HG03432 (cell line): ENCODE measurements at regions not wholly inside any gene's neighbourhood (a gene's known extent, or its start where the extent isn't known, plus 50 kb on each side); places are given as distances from the start of the nearest gene placed in this dataset.
A peak's percentile ranks its signal among the peaks of the same experiment; 100 is the strongest.

ENCODE experiments used
- ATAC-seq: cut with Tn5 transposase; IDR thresholded peaks from one replicate; pipeline ENCODE4 v1.9.1; 2021; ENCODE audit warnings: mild to moderate bottlenecking, moderate library complexity; ENCODE audit not compliant: unreplicated experiment

DNA sequence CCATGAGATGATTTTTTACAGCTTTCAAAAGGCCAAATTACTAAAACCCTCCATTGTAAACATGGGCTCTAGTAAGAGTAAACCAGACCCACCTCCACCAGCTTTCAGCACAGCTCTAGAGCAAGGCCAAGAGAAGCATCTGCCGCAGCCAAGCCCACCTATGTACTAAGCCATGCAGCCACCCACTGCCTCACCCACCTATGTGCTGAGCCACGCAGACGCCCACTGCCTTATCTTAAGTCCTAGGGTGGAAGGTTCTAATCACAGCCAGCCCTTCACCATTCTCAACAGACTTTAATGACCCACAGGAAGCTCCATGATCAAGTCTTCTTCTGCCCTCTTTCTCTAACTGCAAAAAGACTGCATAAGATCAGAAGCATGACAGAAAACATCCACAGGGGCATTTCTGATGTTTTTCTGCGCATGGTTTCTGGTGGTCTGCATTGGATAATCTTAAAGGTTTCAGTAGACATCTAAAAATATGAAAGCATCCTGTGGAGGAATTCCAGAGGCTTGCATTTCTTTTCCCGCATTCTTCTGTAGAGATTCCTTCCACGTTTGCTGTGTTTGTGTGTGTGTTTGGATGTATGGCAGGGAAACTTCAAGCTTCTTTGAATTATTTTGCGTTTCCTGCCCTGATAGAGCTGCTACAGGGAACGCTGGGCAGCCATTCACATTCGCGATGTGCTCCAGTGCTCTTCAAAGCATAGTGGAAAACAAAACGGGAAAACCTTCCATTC lies 286.1 kb upstream of the KLF6 start:
- no peak for ATAC-seq

DNA sequence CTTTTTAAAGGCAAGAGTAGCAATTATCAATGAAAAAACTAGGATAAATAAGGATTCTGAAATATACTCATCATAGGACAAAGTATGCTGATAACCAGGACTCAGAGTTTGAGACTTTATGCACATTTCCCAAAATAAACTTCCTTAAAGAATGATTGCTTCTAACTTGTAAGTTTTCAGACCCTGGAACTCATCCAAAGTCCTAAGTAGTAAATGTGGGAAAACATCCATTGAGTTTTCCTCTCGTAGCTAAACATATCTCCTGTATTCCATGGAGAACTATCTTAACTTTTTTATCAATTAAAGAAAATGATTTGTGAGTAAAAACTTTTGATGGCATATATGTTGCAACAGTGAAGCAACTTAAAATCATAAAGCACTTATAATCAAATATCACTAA lies 285.2 kb upstream of the KLF6 start:
- ATAC-seq = no peak

DNA sequence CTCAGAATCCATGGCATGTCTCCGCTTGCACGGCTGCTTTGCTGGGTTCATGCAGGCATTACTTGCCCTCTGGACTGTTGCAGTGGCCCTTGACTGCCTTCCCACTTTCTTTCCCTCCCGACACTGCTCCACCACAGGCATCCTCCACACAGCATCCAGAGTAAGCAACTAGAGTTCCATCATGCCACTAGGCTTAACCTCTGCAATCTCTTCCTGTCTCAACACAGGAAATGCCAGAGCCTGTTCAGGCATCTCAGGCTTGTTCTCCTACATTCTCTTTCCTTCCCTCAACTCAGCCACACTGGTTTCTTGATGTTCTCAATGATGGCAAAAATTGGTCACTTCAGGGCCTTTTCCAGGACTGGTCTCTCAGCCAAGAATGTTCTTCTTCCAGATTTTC lies 284.5 kb upstream of the KLF6 start:
- ATAC-seq = no peak

DNA sequence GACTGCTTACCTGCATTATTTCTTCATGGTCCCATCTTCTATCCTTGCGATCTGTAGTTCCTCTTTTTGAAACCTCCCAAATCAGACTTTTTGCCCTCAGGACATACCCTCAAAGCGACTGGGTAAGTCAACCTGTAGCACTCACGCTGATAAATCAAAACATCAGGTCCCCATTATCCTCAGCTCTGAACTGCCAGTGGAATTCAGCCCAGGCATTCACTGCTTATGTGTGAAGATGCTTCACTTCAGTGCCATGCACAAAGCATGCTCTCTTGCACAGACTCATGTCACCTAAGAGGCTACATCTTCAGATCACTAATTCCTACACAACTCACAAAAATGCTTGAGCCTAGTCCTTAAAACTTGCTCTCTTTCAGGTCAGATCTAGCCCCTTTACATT lies 283.6 kb upstream of the KLF6 start:
- no peak for ATAC-seq

DNA sequence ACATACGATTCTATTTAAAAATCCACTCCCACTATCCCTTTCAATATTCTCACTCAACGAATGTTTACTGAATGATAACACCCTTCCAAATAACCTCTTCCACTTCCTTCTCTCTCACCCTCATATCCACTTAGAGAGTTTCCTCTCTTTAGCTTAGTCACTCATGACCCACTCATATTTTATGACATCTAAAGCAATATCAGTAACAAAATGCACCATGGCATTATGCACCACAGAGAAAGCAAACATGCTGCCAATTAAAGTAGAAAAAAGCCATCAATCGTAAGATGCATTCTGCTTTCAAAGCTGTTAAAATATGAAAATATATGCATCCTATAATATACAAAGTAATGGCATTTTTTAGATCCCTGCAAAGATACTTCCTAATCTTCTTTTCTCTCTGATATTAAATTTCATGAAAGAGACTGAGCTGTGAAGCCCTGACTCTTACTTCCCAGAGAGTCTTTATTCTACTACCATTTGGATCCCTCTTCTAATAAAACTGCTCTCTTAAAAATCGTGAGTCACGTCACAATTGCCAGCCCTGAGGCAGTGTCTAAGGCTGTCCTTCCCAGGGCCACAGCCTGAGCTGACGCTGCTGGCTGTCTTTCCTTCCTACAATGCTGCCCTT lies 283.0 kb upstream of the KLF6 start:
- no peak for ATAC-seq

DNA sequence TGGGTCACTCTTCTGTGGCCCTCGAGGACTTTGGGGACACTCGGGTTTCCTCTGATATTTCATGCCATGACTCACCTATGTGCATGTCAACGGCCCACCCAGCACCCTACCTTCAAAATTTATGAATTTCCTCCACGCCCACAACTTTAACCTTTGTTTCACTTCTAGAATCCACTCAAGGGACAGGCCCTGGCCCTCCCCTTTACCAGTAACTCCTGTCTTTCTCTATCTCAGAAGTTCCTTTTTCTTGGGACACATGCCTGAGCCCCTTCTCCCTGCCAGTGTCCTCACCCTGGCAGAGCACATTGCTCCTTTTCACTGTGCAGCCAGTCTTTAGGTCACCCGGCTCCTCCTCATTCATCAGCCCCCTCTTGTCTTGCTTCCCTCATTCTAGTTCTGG lies 282.5 kb upstream of the KLF6 start:
- peak; percentile 78 for ATAC-seq

DNA sequence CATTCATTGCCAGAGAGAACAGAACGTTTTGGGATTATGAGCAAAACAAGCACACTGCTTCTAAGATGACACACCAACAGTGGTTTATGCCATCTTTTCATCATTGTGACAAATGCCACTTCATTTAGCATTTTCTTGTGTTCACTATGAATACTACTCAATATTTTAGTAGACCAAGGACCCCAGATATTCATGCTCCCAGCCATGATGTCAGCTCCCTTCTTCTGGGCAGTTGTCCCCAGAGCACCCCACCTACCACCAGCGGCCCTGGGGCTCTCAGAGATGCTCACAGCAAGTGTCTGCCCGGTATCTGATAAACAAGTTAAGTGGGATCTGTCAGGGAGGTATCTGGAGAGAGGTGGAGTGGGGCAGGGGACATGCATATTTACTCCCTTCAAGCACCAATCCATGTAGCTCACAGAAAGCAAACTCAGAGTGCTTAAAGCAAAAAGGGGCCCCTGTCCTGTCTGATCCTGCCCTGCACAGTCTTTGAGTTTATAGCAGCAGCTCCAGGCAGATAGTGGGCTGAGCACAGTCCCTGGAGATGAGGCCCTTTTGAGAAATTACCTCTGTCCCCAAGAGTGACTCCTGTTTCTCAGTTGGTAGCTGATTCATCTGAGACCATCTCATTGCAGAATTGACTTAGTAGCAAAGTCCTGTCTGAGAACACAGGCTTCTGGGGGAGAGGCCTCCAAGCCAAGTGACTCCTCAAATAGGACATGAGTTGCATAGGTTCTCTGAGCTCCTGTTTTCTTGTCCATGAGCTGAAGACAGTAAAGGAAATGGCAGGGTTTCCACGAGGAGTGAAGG lies 281.8 kb upstream of the KLF6 start:
- peak; percentile 59 for ATAC-seq

DNA sequence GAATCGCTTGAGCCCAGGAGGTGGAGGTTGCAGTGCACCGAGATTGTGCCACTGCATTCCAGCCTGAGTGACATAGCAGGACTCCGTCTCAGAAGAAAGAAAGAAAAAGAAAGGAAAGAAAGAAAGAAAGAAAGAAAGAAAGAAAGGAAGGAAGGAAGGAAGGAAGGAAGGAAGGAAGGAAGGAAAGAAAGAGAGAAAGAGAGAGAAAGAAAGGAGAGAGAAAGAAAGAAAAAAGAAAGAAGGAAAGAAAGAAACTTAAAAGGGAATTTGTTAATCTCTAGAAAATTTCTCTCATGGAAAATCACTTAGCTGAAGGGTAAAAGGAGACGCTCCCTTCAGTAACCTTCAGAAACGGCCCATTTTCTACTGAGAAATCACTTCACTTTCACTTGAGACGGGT lies 279.5 kb upstream of the KLF6 start:
- no peak for ATAC-seq

DNA sequence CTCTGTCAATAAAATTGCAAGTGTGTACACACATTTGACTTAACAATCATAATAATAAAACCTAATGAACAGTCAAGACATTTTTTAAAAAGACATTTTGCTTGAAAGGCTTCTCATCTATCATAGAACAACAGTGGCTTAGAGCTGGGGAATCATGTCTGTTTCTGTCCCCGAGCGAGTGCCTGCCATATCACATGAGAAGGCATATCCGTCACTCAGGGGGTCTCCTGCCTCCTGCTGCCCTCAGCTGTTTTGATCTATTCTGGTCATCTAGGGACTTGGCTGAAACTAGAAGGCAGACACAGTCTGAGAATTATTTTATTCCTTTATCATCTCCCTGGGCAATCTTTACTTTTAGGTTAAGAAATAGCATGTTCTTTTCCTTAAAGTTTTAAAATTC lies 278.7 kb upstream of the KLF6 start:
- ATAC-seq = no peak

DNA sequence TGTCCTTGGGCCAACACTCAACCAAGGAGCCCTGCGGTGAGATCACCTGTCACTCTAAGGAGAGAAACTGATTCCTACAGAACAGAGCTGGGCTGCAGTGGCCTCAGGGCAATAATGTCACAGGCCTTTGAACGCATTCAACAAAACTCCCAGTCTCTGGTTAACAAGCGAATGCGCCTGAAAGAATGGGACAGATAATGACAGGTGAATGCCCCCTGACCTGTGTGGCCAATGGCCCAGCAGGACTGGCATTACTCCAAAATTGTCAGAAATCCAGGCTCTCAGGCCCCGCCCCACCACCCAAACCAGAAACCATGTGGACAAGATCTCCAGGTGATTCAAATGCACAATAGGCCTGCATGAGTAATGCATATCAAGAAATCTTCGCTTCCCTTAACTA lies 277.7 kb upstream of the KLF6 start:
- ATAC-seq = no peak

DNA sequence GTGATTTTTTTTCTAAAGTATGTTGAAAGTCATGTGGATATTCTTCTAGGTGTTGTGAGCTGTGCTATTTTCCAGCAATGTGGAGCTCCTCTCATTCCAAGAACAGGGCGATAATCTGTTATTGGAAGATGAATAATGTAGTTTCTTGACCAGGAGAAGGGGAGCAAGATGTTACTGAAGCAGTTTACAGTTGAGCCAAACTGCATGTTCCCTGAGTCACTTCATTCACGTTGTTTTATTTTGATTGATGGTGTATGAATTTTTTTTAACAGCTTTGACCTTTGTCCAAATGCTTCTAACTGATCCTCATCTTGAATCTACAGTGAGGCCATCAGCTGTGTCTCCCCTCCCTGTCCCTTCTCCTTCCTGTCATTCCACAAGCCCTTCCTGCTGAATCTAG lies 277.1 kb upstream of the KLF6 start:
- no peak for ATAC-seq

DNA sequence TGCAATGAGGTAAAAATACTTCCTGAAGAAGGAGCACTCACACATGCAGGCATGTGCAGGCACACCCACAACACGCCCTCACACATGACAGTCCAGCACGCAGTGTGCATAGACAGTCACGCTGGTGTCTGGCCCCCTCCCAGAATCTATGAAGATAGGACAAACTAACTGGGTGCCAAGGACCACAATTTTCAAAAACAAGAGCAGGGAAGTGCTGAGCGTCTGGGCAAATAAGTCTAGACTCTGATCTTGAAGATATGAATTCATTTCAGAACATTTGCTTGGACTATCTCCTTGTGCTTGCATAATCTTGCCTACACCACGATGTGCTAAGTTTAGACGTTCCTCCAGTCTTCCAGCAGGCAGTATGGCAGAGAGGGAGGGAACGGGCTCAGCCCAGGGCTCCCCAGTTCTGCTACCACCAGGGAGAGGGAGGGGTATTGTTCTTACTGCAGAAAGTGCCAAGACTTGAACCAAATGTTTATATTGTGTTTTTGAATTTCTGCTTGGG lies 276.5 kb upstream of the KLF6 start:
- no peak for ATAC-seq

DNA sequence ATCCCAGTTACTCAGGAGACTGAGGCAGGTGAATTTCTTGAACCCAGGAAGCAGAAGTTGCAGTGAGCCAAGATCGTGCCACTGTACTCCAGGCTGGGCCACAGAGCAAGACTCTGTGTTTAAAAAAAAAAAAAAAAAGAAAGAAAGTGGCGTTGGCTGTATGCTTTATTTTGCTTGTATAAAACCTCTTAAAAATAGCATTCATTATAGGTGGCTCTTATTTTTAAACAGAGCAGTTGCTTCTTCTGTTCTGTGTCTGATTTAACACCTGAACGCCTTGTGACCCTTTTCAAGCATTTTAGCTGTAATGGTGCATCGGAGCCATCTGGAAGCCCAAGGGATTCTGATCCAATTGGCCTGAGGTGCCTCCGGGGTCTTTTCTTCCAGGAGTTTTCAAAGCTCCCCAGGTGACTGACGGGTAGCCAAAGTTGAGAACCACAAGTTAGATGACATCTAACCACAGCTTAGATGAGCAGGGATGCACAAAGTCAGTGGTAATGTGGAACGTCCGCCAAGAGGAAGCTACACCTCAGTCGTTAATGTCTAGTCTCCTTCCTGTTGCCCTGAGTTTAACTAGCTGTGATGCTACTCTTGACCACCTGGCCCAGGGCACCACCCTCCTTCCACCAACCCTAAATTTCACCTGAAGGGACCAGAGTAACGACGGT lies 274.6 kb upstream of the KLF6 start:
- ATAC-seq = no peak

DNA sequence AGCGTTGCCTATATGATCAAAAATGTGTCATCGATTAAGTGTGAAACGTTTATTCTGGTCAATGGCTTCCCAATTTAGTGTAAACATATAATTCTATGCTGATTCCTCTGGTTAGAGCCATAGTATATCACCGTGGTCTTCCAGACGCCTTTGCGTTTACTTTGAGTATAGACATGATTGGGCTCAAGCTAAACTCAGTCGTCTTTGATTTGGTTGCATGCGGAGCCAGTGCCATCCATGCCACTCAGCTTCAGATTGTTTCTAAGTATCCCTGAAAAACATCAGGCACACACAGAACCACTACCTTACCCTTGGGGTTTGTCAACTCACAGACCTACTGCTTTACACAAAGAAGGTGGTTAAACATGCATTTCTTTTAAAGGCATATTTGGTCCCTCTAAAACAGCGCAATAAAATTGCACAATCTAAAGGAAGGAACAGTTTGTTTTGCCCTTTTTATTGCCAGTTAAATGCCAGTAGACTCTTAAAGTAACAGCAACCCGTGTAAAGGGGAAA lies 273.6 kb upstream of the KLF6 start:
- no peak for ATAC-seq

DNA sequence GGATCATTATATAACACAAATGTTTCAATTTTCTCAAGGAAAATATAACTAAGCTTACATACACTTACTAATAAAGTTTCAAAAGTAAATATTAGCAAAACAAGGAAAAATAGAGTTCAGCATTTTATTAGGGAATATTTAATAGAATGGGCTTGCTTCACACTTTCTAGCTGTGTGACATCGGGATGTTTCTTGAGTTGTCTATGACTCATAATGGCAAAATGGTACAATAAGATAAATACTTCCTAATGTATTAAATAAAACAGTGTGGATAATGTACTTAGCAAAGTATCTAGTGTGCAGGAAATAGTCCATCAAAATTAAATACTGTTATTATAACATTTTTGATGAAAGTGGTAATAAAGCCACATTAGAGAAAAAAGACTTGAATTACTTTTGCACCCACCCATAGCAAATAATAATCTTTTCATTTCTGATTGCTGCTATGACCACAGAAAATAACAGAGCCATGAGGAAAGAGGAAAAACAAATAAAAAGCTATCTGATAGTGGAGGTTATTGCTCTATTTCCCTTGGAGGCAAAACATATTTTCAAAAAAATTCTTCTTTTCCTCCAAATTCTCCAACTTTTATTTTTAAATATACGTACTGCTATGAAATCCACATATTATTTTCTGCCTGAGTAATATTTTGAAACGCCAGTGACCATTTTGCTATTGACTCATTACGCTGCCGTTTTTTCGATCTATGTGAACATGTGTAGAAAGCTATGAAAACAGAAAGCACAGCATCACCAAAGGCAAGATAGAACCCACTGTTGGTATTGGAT lies 272.9 kb upstream of the KLF6 start:
- ATAC-seq = no peak

DNA sequence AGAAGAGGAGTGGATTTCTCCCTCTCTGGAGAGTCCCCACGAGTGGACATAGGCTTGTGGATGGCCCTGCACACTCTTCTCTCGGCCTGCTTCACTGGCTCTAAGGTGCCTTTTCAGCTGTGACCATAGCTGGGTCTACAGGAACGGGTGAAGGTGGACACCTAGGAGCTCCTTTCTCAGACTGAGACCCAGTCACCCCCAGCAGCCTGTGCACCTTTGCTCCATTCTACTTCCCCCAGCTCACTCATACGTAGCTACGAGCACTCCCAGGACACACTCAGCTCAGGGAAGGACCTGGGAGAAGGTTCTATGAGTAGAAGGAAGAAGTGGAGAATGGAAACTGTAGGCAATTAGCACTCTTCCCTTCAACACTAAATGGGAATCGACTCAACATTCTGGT lies 272.0 kb upstream of the KLF6 start:
- ATAC-seq = no peak

DNA sequence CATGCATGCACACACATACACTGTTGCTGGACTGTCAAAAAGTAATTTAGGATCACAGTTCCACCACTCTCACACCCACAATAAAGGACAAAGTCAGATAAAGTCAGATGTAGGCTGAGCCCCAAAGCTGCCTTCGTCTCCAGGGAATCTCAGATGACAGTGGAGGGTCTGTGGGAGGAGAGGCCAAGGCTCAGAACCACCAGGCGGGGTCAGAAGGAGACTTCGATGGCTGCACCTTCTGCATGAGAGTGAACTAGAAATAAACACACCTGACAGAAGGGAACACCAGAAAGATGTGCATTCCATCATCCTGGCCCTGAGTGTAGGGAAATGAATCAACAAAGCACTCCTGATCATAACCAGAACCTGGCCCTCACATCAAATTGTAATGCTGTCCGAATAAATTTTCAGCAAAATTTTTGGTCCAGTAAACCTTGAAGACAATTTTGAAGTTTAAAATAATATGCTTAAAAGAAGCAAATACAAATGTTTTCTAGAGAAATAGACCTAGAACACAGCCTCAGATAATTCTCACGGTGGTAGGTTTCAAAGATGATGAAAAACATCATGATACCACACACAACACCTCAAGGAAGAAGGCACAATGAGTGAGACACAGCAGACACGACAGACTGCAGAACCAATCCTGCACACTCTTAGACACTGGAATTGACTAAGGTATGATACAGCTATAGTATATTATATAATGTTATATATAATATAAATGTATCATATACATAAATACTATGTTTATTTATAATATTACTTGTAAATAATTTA lies 269.8 kb upstream of the KLF6 start:
- ATAC-seq = no peak

DNA sequence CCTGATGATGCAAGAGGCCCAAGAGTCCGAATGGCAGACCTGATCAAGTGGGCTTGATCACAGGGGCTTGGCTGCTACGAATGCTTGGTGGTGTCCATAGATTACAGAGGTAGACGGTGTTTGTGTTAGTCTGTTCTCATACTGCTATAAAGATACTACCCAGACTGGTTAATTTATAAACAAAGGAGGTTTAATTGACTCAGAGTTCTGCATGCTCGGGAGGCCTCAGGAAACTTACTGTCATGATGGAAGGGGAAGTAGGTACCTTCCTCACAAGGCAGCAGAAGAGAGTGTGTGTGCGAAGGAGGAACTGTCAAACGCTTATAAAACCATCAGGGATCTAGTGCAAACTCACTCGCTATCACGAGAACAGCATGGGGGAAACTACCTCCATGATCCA lies 268.9 kb upstream of the KLF6 start:
- ATAC-seq = no peak

DNA sequence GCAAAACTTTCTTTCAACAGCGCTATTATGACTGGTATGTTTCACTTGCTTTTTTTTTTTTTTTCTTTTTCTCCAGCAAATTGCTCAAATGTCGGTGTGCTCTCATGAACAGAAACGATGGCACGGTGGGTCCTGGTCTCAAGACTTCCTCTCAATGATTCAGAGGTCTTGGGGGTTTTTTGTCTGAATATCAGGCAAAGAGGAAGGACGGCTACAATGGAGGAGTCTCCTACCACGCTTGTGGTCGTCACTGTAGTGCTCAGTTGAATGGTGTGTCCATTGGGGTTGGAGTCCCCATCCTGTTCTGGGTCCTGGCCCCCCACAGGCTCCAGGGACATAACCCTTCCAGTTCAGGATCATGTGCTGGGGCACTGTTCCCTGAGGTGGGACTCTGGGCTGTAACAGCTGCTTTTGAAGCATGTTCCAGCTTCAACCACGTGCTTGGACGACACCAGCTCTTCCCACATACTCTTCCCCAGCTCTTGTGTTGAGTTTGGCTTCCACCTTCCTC lies 266.7 kb upstream of the KLF6 start:
- ATAC-seq = no peak
